DMS79 (cell line): ENCODE measurements at regions not wholly inside any gene's neighbourhood (a gene's known extent, or its start where the extent isn't known, plus 50 kb on each side); places are given as distances from the start of the nearest gene placed in this dataset.

Source experiments
- DNase-seq: peaks from one replicate; lab custom pipeline; 2025; lab: John Stamatoyannopoulos, UW

DNA sequence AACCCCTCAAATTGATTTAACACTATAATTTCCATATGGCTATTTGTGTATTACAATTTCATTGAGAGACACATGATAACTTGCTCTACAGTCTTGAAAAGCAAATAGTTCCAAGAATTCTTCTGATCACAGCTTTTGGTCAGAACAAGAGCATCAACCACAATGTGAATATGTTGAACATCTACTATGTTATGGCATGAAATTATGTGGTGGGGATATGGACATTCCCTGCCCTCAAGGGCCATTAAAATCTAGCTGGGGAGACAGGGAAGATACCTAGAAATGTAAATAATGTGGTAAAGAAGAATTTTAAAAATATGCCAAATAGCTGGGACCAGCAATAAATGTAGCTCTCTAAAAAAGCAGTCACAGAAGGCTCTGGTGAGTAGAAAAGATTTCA, 262.2 kb downstream of the FZD1 start:
- DNase-seq = no peak

- DNase-seq = no peak
Observed at GRCh38 chr7:91527460-91527859, 263.2 kb downstream of the FZD1 start.

- DNase-seq = no peak
Observed at GRCh38 chr7:91533996-91534395, 269.8 kb downstream of the FZD1 start.

GRCh38 chr7:91537260-91538152, 273.3 kb downstream of the FZD1 start:
- DNase-seq = no peak

DNA sequence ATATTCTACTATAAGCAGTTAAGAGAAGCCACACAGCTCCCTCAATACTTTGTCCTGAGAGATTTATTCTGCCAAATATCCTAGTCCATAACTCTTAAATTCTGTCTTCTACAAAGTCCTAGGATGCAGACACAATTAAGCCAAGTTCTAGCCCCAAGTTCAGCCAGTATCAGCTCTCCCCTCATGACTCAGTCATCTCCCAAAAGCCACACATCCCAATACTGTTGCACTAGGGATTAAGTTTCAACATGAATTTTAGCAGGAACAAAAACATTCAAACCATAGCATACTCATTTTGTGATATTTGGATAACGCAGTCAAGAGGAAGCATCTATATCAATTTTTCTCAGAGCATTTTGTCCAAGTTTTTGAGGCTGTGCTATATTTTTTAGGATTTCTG, 277.4 kb downstream of the FZD1 start:
- no peak for DNase-seq

GRCh38 chr7:91543646-91544045, 279.4 kb downstream of the FZD1 start:
- DNase-seq = no peak

DNA sequence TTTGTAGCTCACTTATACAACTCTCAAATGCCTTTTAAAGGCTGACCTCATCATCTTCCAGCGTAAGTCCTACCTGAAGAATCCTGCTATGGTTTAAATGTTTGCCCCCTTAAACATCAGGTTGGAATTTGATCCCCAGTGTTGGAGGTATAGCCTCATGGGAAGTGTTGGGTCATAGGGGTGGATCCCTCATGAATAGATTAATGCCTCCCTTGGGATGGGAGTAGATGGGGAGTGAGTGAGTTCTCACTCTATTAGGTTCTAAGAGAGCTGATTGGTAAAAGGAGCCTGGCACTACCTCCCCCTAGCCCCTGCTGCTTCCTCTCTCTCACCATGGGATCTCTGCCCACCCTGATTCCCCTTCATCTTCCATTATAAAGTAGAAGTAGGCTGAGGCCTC, 285.6 kb downstream of the FZD1 start:
- DNase-seq = no peak

DNA sequence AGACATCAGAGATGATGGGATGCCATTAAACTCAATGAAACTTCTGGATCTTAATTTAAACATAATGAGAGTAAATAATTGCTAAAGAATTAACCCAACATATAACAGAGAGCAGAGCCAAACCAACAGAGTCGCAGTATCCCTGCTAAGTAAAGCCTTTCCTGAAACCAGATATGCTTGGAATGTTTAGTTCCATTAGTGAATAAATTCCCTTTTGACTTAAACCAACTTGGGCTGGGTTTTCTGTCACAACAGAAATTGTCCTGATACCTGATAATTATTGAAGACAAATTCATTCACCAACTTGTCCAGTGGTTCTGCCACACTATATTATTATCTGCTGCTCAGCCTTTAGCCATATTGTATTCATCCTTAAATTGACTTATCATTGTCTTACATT, 286.7 kb downstream of the FZD1 start:
- DNase-seq = no peak

GRCh38 chr7:91551377-91552175, 287.3 kb downstream of the FZD1 start:
- no peak for DNase-seq

DNA sequence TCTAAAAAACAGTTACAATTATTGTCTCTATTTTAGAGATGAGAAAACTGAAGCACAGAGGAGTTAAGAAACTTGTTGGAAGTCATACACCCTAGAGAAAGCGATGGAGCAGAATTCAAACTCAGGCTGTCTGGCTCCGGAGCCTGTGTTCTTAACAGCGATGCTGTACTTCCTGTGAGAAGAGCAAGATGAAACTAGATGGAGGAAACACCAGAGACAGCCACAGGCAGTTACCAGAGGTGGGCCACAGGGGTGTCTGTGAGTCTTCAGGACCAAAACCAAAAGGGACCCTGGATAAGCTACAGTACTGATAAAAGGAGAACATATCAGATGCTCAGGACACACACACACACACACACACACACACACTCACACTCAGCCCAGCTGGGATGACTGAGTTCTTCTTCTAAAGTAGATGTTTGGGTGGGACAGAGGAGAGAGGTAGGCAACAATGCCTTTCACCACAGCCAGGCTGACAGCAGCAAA, 289.2 kb downstream of the FZD1 start:
- DNase-seq = no peak

GRCh38 chr7:91554883-91555282, 290.6 kb downstream of the FZD1 start:
- DNase-seq = no peak

- DNase-seq = no peak
Observed at GRCh38 chr7:91556239-91556638, 292.0 kb downstream of the FZD1 start.

- DNase-seq = peak; percentile 35
Observed at GRCh38 chr7:91556956-91557650, 292.9 kb downstream of the FZD1 start.

DNA sequence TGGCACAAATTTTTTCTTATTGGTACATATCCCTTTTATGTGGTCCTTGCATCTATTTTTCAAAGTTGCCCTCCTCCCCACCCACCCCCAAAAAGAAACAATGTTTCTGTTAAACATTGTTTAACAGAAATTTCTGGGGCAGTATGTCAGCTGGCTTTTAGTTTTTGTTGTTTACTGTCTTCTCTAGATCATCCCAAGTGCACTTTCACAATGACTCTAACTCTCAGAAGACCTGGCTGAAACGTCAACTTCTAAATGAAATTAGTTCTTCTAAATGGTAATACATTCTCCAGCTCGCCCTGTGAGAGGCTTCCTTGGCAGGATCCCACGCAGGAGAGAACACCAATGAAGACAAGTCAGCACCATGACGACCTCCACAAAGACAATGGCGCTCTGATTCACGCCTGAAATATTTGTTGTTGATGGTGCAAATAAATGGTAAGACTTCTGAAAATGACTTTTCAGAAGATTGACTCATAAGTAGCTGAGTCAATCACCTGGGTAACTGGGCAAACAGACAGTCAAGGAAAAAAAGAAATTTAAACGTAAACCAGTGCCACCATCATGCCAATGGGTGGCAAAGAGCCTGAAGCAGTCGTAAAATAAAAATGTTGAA, 293.7 kb downstream of the FZD1 start:
- no peak for DNase-seq

DNA sequence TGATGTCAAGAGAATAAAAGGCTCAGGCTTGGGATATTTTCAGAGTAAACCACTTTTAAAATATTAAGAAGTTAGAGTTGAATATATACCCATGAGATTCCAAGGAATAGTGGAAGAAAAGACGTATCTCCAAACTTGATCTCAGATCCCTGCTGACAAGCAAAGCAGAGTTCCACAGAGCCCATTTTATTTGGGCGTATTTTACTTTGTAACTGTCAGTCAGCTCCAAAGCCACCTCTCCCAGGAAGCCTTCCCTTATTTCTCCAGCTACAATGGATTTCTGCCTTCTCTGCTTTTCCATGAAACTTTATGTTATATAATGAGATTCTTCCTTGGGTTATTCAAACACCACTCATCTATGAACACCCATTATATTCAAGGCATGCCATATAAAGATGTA, 295.7 kb downstream of the FZD1 start:
- DNase-seq = no peak

GRCh38 chr7:91564101-91564500, 299.9 kb downstream of the FZD1 start:
- no peak for DNase-seq

DNA sequence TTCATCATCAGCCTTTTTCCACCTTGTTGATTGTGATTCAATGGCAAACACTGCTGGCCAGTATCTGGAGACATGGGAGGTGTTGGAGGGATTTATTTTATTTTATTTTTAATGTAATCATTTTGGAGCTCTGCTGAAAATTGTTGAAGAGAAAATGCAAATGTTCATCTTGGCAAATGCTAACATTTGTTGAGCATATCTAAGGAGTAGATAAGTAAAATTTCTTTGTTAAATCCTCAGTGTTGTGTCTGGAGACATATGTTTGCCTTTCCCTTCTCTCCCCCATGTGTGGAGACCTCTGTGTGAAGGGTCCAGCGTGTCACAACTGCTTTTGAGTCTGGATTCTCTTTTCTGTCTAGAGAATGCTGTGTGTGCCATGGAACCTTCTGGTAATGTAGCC, 300.3 kb downstream of the FZD1 start:
- DNase-seq = no peak

- DNase-seq = peak; percentile 14
Observed at GRCh38 chr7:91565499-91566401, 301.5 kb downstream of the FZD1 start.

DNA sequence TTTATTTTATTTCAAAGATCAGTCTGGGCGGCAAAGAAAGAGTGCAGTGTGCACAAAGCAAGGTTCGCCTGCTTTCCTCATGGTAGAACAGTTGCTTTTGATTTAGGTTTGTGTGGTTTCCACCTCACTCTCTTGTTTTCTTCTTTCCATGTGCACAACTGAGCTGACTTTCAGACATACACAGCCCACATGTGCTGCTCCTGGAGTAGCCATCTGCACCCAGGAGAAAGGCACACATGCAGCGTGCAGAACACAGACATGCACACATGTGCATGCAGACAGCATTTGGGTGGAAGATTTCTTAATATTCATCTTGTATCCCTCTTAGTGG, 302.1 kb downstream of the FZD1 start:
- no peak for DNase-seq

- DNase-seq = no peak
Observed at GRCh38 chr7:91567081-91568012, 303.1 kb downstream of the FZD1 start.
